ENCODE measurements at regions not wholly inside any gene's neighbourhood (a gene's known extent, or its start where the extent isn't known, plus 50 kb on each side); places are given as distances from the start of the nearest gene placed in this dataset.

- TF ChIP-seq CTCF (conservative IDR thresholded peaks at IDR 0.05) = no peak
- no peak for TF ChIP-seq EZH2 (IDR thresholded peaks at IDR 0.05; ENCODE audit: low read depth)
Observed at GRCh38 chr11:105193260-105193659, 53.7 kb upstream of the CARD18 start.

All from PC-9 (cell line).